ENCODE measurements at regions not wholly inside any gene's neighbourhood (a gene's known extent, or its start where the extent isn't known, plus 50 kb on each side); places are given as distances from the start of the nearest gene placed in this dataset.

GRCh38 chr9:129458663-129459546 lies 162.0 kb downstream of the C9orf50 start:
- H3K36me3 ChIP-seq (ENCODE audit: insufficient read depth in 1 of 2, low read depth in 1 of 2) = no peaks in the 10 kb centered on the region
- intact Hi-C loops (cut with DNase I) = no loop called here
- peaks cover 22% of the 10 kb centered on the region for H3K4me1 ChIP-seq
- ATAC-seq (peak; percentile 19 to 61 (median 26)), DNase-seq (peak; percentile 61 to 79)
- no peaks in the 10 kb centered on the region for H3K9me3 ChIP-seq
- no peak for TF ChIP-seq CTCF (IDR thresholded peaks at IDR 0.05)
- H3K27ac ChIP-seq = peak overlapping the region; percentile 39
- 26 to 33% (median 31%) methylated on average over 25 to 29 of the region's 29 CpGs for WGBS, 3 donors
- no peaks in the 10 kb centered on the region for H3K27me3 ChIP-seq (ENCODE audit: insufficient read depth in 3 of 3, low read length in 2 of 3)
- no peak overlapping the region for H3K4me3 ChIP-seq

- TF ChIP-seq CTCF (IDR thresholded peaks at IDR 0.05) = no peak
- Histone ChIP-seq H3K27ac (peak overlapping the region; percentile 23), H3K4me3 (no peak overlapping the region), H3K36me3 (ENCODE audit: insufficient read depth in 1 of 2, low read depth in 1 of 2) (no peaks in the 10 kb centered on the region), H3K27me3 (ENCODE audit: insufficient read depth in 3 of 3, low read length in 2 of 3) (no peaks in the 10 kb centered on the region), H3K9me3 (no peaks in the 10 kb centered on the region), H3K4me1 (peaks cover 22% of the 10 kb centered on the region)
- WGBS, 3 donors = 41 to 59% (median 45%) methylated on average over 13 to 14 of the region's 14 CpGs
- DNase-seq (no peak), ATAC-seq (no peak)
- intact Hi-C loops (cut with DNase I) = no loop called here
Measured at GRCh38 chr9:129458155-129458661, 162.7 kb downstream of the C9orf50 start.

GRCh38 chr9:129457325-129457779 lies 163.5 kb downstream of the C9orf50 start:
- Histone ChIP-seq H3K36me3 (ENCODE audit: insufficient read depth in 1 of 2, low read depth in 1 of 2) (no peaks in the 10 kb centered on the region), H3K9me3 (no peaks in the 10 kb centered on the region), H3K4me3 (no peak overlapping the region), H3K27me3 (ENCODE audit: insufficient read depth in 3 of 3, low read length in 2 of 3) (no peaks in the 10 kb centered on the region), H3K4me1 (peaks cover 22% of the 10 kb centered on the region), H3K27ac (no peak overlapping the region)
- DNase-seq (no peak), ATAC-seq (no peak)
- no peak for TF ChIP-seq CTCF (IDR thresholded peaks at IDR 0.05)
- intact Hi-C loops (cut with DNase I) = no loop called here
- 94 to 98% (median 95%) methylated on average over 6 of the region's 6 CpGs for WGBS, 3 donors

GRCh38 chr9:129456549-129457324 lies 164.2 kb downstream of the C9orf50 start:
- H3K4me1 ChIP-seq = peaks cover 22% of the 10 kb centered on the region
- no peaks in the 10 kb centered on the region for H3K27me3 ChIP-seq (ENCODE audit: insufficient read depth in 3 of 3, low read length in 2 of 3)
- ATAC-seq = no peak
- no peaks in the 10 kb centered on the region for H3K36me3 ChIP-seq (ENCODE audit: insufficient read depth in 1 of 2, low read depth in 1 of 2)
- TF ChIP-seq CTCF (IDR thresholded peaks at IDR 0.05) = no peak
- DNase-seq = no peak
- H3K27ac ChIP-seq = no peak overlapping the region
- intact Hi-C loops (cut with DNase I) = no loop called here
- H3K9me3 ChIP-seq = no peaks in the 10 kb centered on the region
- WGBS, 3 donors = 98 to 99% (median 98%) methylated on average over 3 of the region's 3 CpGs
- no peak overlapping the region for H3K4me3 ChIP-seq

All from psoas muscle (tissue), 7 donors.